Lower leg skin (tissue), 3 donors: ENCODE measurements at regions not wholly inside any gene's neighbourhood (a gene's known extent, or its start where the extent isn't known, plus 50 kb on each side); places are given as distances from the start of the nearest gene placed in this dataset.

Source experiments
- POLR2A ChIP-seq, 2 donors: fragments of 450-650 bp; IDR thresholded peaks; one replicate each; pipeline ENCODE4 v1.6.1; 2016 to 2017; ENCODE audit warnings: antibody characterized with exemption in 2 of 2, mild to moderate bottlenecking in 1 of 2, moderate library complexity in 1 of 2
- TF ChIP-seq, protein P1 (sequence below), 3 donors: fragments of 450-650 bp; IDR thresholded peaks; one replicate each; pipeline ENCODE4 v1.5.1; 2016; ENCODE audit warnings: antibody characterized with exemption in 3 of 3, mild to moderate bottlenecking in 3 of 3, moderate library complexity in 2 of 3

DNA sequence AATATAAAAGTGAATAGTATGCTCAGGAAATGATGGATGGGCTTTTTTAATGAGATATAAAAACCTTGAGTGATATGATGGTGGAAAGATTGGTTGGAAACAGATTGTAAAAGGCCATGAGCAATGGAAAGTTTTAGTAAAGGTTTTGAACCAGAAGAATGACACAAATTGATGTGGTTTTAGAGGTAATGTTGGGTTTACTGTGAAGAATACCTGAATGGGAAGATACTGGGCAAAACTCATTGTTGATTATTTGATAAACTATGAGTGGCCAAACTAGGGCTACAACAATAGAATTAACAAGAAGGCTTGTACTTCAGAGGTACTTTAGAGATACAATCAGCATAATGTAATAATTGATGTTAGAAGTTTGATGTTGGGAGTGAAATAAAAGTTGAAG lies 108.5 kb downstream of the PTGS2 start:
- TF ChIP-seq, protein P1, sequence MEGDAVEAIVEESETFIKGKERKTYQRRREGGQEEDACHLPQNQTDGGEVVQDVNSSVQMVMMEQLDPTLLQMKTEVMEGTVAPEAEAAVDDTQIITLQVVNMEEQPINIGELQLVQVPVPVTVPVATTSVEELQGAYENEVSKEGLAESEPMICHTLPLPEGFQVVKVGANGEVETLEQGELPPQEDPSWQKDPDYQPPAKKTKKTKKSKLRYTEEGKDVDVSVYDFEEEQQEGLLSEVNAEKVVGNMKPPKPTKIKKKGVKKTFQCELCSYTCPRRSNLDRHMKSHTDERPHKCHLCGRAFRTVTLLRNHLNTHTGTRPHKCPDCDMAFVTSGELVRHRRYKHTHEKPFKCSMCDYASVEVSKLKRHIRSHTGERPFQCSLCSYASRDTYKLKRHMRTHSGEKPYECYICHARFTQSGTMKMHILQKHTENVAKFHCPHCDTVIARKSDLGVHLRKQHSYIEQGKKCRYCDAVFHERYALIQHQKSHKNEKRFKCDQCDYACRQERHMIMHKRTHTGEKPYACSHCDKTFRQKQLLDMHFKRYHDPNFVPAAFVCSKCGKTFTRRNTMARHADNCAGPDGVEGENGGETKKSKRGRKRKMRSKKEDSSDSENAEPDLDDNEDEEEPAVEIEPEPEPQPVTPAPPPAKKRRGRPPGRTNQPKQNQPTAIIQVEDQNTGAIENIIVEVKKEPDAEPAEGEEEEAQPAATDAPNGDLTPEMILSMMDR (IDR thresholded peaks at IDR 0.05) = no peak
- no peak for TF ChIP-seq POLR2A (IDR thresholded peaks at IDR 0.05)
